ENCODE measurements at regions not wholly inside any gene's neighbourhood (a gene's known extent, or its start where the extent isn't known, plus 50 kb on each side); places are given as distances from the start of the nearest gene placed in this dataset.

DNA sequence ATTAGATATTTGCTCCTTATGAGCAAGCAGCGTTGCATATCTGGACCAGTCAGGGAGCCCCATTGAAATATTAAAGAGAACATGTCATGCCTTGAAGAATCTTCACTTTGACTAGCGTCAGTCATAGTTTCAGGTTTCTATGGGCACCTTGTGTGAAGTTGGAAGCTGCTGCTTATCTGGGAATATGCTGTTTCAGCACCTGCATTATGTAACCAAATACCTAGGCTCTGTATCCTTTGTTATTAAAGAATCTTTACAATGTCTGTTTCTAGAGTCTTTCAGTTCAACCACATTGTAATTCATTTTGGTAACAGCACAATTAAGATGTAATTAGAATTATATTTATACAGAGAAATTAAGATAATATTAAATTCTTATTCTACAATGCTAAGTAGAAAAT, 818.8 kb upstream of the TYRP1 start:
- H3K27ac ChIP-seq (ENCODE audit: insufficient read depth, low read depth, low read length): no peak overlapping the region
- H3K79me2 ChIP-seq (ENCODE audit: control insufficient read depth, insufficient read depth, low read length): no peaks in the 10 kb centered on the region
- no TSS peak for BruUV-seq (replicated peaks)
- H3K9ac ChIP-seq (replicated peaks; ENCODE audit: extremely low read depth, insufficient read depth, low read length): no peak overlapping the region
- no peak for FAIRE-seq
- H3K9me1 ChIP-seq (replicated peaks; ENCODE audit: control insufficient read depth, extremely low read depth, insufficient read depth, low read length): no peaks in the 10 kb centered on the region
- no peak for DNase-seq (ENCODE audit: low read depth, low spot score)
- POLR2A ChIA-PET: no interaction called here
- TF ChIP-seq, protein P1, sequence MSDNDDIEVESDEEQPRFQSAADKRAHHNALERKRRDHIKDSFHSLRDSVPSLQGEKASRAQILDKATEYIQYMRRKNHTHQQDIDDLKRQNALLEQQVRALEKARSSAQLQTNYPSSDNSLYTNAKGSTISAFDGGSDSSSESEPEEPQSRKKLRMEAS (IDR thresholded peaks at IDR 0.05; ENCODE audit: insufficient read depth, insufficient read length): no peak
- TF ChIP-seq MYC (IDR thresholded peaks at IDR 0.05; ENCODE audit: low read depth, low read length) (no peak), GATA2 (IDR thresholded peaks at IDR 0.05; ENCODE audit: insufficient read depth, insufficient read length, low read depth, low read length) (no peak), POLR2A (IDR thresholded peaks at IDR 0.05; ENCODE audit: low read depth, low read length) (no peak), FOS (IDR thresholded peaks at IDR 0.05; ENCODE audit: borderline replicate concordance, insufficient read depth, low read length) (no peak), EZH2 (IDR thresholded peaks at IDR 0.05; ENCODE audit: borderline replicate concordance, low read depth, low read length, severe bottlenecking) (no peak), JUN (IDR thresholded peaks at IDR 0.05; ENCODE audit: borderline replicate concordance, insufficient read depth, insufficient read length, low read depth) (no peak), POLR2AphosphoS5 (IDR thresholded peaks at IDR 0.05; ENCODE audit: insufficient read depth, low read depth, low read length) (no peak)
- TF ChIP-seq, protein P2, sequence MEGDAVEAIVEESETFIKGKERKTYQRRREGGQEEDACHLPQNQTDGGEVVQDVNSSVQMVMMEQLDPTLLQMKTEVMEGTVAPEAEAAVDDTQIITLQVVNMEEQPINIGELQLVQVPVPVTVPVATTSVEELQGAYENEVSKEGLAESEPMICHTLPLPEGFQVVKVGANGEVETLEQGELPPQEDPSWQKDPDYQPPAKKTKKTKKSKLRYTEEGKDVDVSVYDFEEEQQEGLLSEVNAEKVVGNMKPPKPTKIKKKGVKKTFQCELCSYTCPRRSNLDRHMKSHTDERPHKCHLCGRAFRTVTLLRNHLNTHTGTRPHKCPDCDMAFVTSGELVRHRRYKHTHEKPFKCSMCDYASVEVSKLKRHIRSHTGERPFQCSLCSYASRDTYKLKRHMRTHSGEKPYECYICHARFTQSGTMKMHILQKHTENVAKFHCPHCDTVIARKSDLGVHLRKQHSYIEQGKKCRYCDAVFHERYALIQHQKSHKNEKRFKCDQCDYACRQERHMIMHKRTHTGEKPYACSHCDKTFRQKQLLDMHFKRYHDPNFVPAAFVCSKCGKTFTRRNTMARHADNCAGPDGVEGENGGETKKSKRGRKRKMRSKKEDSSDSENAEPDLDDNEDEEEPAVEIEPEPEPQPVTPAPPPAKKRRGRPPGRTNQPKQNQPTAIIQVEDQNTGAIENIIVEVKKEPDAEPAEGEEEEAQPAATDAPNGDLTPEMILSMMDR (IDR thresholded peaks at IDR 0.05; ENCODE audit: extremely low read depth in 1 of 2, insufficient read depth in 1 of 2, low read depth in 1 of 2, low read length in 2 of 2): no peak
- peaks cover 1% of the 10 kb centered on the region for H3K9me3 ChIP-seq (replicated peaks; ENCODE audit: control insufficient read depth, insufficient read depth, low read length)
- H3K27me3 ChIP-seq (ENCODE audit: control insufficient read depth in 2 of 2, insufficient read depth in 2 of 2, low read length in 2 of 2): no peaks in the 10 kb centered on the region
- no peak overlapping the region for H3K4me3 ChIP-seq (replicated peaks in 1 of 3; ENCODE audit: insufficient read depth in 1 of 3, low read depth in 1 of 3, low read length in 3 of 3)
- dilution Hi-C loops (cut with MboI; ENCODE audit: extremely low pct_ligation_motif_present, low sequenced_read_pairs) (no loop called here), intact Hi-C loops (cut with micrococcal nuclease) (no loop called here)
- H4K20me1 ChIP-seq (replicated peaks; ENCODE audit: control insufficient read depth, extremely low read depth, insufficient read depth, low read length): no peaks in the 10 kb centered on the region
- no peak overlapping the region for H3K4me2 ChIP-seq (ENCODE audit: insufficient read depth, low read length)
- CTCF ChIA-PET: no interaction called here
- H3K36me3 ChIP-seq (ENCODE audit: control insufficient read depth in 2 of 2, extremely low read depth in 1 of 2, insufficient read depth in 2 of 2, low read length in 2 of 2): no peaks in the 10 kb centered on the region
- H2AFZ ChIP-seq (ENCODE audit: low read depth, low read length): no peak overlapping the region
- no peaks in the 10 kb centered on the region for H3K4me1 ChIP-seq (ENCODE audit: control insufficient read depth, extremely low read depth, insufficient read depth, low read length)
